GM23338 (cell line): ENCODE measurements at regions not wholly inside any gene's neighbourhood (a gene's known extent, or its start where the extent isn't known, plus 50 kb on each side); places are given as distances from the start of the nearest gene placed in this dataset.

Source experiments
- ATAC-seq: fragments of 200-7000 bp; cut with Tn5 transposase; 3 replicates; pipeline ENCODE4 v1.9.1; 2020
- DNase-seq: peaks from one replicate; pipeline ENCODE4 v3.0.0-alpha.2; 2015; ENCODE audit warnings: low spot score
- H2AFZ ChIP-seq: fragments of 200-600 bp; sonication (generic); 2 replicates; pipeline ENCODE4 v1.8.0; 2016; ENCODE audit warnings: antibody characterized with exemption, mild to moderate bottlenecking, moderate library complexity
- H3F3A ChIP-seq: fragments of 200-600 bp; sonication (generic); replicated peaks from 2 replicates; pipeline ENCODE4 v1.8.0; 2017; ENCODE audit warnings: antibody characterized with exemption, mixed run types, low read depth
- H3K27ac ChIP-seq: fragments of 200-600 bp; sonication (generic); 2 replicates; pipeline ENCODE4 v1.6.1; 2016; ENCODE audit warnings: low read depth
- H3K27me3 ChIP-seq: fragments of 200-600 bp; sonication (generic); 2 replicates; pipeline ENCODE4 v1.8.0; 2016; ENCODE audit warnings: mild to moderate bottlenecking, mixed run types, moderate library complexity; ENCODE audit not compliant: insufficient read depth
- H3K36me3 ChIP-seq: fragments of 200-600 bp; sonication (generic); 2 replicates; pipeline ENCODE4 v1.8.0; 2016; ENCODE audit warnings: mild to moderate bottlenecking; ENCODE audit not compliant: insufficient read depth
- H3K4me1 ChIP-seq: fragments of 200-600 bp; sonication (generic); 2 replicates; pipeline ENCODE4 v1.8.0; 2016; ENCODE audit warnings: mild to moderate bottlenecking, moderate library complexity; ENCODE audit not compliant: insufficient read depth
- H3K4me2 ChIP-seq: fragments of 200-600 bp; sonication (generic); 2 replicates; pipeline ENCODE4 v1.7.1; 2017; ENCODE audit warnings: mixed run types
- H3K4me3 ChIP-seq: fragments of 200-600 bp; sonication (generic); 2 replicates; pipeline ENCODE4 v1.6.1; 2016; ENCODE audit warnings: mixed run types
- H3K79me2 ChIP-seq: fragments of 200-600 bp; sonication (generic); replicated peaks from 2 replicates; pipeline ENCODE4 v1.8.0; 2017; ENCODE audit warnings: mild to moderate bottlenecking; ENCODE audit not compliant: insufficient read depth
- H3K9me2 ChIP-seq: fragments of 200-600 bp; sonication (generic); 2 replicates; pipeline ENCODE4 v1.8.0; 2017; ENCODE audit not compliant: insufficient read depth
- H4K20me1 ChIP-seq: fragments of 200-600 bp; sonication (generic); replicated peaks from 2 replicates; pipeline ENCODE4 v1.8.0; 2017; ENCODE audit warnings: mild to moderate bottlenecking; ENCODE audit not compliant: insufficient read depth
- H3K27ac Mint-ChIP-seq: 2 replicates; pipeline ENCODE4 v1.8.0; 2020; ENCODE audit warnings: inconsistent platforms, mild to moderate bottlenecking, moderate library complexity, mixed read lengths
- H3K27me3 Mint-ChIP-seq: 3 replicates; pipeline ENCODE4 v1.8.0; 2022; ENCODE audit warnings: low read depth, mild to moderate bottlenecking, moderate library complexity, mixed read lengths, inconsistent platforms; ENCODE audit not compliant: insufficient read depth, poor library complexity
- H3K36me3 Mint-ChIP-seq: 3 replicates; pipeline ENCODE4 v1.8.0; 2021; ENCODE audit warnings: low read depth, mild to moderate bottlenecking, inconsistent platforms, moderate library complexity, mixed read lengths
- H3K4me1 Mint-ChIP-seq: 3 replicates; pipeline ENCODE4 v1.8.0; 2020; ENCODE audit warnings: mild to moderate bottlenecking, inconsistent platforms, mixed read lengths
- H3K4me3 Mint-ChIP-seq: 3 replicates; pipeline ENCODE4 v1.8.0; 2021; ENCODE audit warnings: moderate library complexity, mild to moderate bottlenecking, inconsistent platforms, mixed read lengths
- H3K9me3 Mint-ChIP-seq: 3 replicates; pipeline ENCODE4 v1.8.0; 2020; ENCODE audit warnings: moderate library complexity, mild to moderate bottlenecking, inconsistent platforms, mixed read lengths
- CTCF ChIP-seq, 2 experiments: fragments of 200-600 bp in 1 of 2; sonication (generic) in 1 of 2; conservative IDR thresholded peaks; 2 replicates each; pipeline versions ENCODE4 v1.5.1 to v1.6.1; 2016 to 2017; ENCODE audit warnings: antibody characterized with exemption in 2 of 2, low read depth in 2 of 2, mild to moderate bottlenecking in 2 of 2, moderate library complexity in 1 of 2
- ZNF331 ChIP-seq: fragments of 250-450 bp; sonication (Bioruptor Pico); IDR thresholded peaks from 2 replicates; pipeline ENCODE4 v1.5.0; 2020; ENCODE audit warnings: low read depth, mild to moderate bottlenecking, moderate library complexity
- ZNF462 ChIP-seq: fragments of 250-450 bp; sonication (Bioruptor Pico); IDR thresholded peaks from 2 replicates; pipeline ENCODE4 v1.5.0; 2020; ENCODE audit warnings: mild to moderate bottlenecking, moderate library complexity

DNA sequence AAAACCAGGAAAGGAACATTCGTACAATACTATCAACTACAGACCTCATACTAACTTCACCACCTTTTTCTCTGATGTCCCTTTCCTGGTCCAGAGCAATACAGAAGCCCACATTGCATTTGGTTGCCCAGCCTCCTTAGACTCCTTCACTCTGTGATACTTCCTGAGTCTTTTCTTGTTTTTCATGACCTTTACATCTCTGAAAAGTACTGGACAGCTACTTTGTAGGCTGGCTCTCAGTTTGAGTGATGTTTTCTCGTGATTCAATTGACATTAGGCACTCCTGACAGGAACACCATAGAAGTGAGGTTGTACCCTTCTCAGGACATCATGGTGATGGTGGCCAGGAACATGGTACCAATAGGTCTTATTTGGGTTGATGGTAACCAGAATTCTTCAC is 185.9 kb upstream of the SLC39A10 start (continued):
- TF ChIP-seq ZNF462, result no peak
- no peak for TF ChIP-seq CTCF (conservative IDR thresholded peaks at IDR 0.05; ENCODE audit: low read depth in 2 of 2)

- Histone ChIP-seq H3K27ac (no peak overlapping the region), H2AFZ (no peak overlapping the region), H3K4me3 (no peak overlapping the region), H3K9me2 (no peaks in the 10 kb centered on the region), H3K79me2 (no peaks in the 10 kb centered on the region), H3F3A (no peaks in the 10 kb centered on the region), H3K4me2 (no peak overlapping the region), H3K27me3 (no peaks in the 10 kb centered on the region), H4K20me1 (no peaks in the 10 kb centered on the region), H3K4me1 (no peaks in the 10 kb centered on the region), H3K36me3 (no peaks in the 10 kb centered on the region)
- no peaks in the 10 kb centered on the region for H3K36me3 Mint-ChIP-seq
- H3K4me3 Mint-ChIP-seq, result no peak overlapping the region
- H3K27ac Mint-ChIP-seq, result no peak overlapping the region
- no peak for TF ChIP-seq ZNF331 (CRISPR knock-in tag)
- H3K4me1 Mint-ChIP-seq, result no peaks in the 10 kb centered on the region
- H3K9me3 Mint-ChIP-seq, result no peaks in the 10 kb centered on the region
- H3K27me3 Mint-ChIP-seq, result peaks cover 5% of the 10 kb centered on the region
- ATAC-seq (no peak), DNase-seq (no peak)
Measured at GRCh38 chr2:195470622-195471021, 186.4 kb upstream of the SLC39A10 start.
